GM19351 (cell line): ENCODE measurements at regions not wholly inside any gene's neighbourhood (a gene's known extent, or its start where the extent isn't known, plus 50 kb on each side); places are given as distances from the start of the nearest gene placed in this dataset.
"Not testable (repeated sequence)": the region's sequence is repeated elsewhere in the genome, so short reads cannot be mapped to it uniquely, and the experiment has no call there.

ENCODE experiments used
- ATAC-seq: cut with Tn5 transposase; IDR thresholded peaks from one replicate; pipeline ENCODE4 v1.9.1; 2021; ENCODE audit warnings: mild to moderate bottlenecking, moderate library complexity; ENCODE audit not compliant: unreplicated experiment

GRCh38 chr6:76856065-76856464 is 607.2 kb downstream of the HTR1B start:
- no peak for ATAC-seq

GRCh38 chr6:76852776-76853175 is 610.5 kb downstream of the HTR1B start:
- ATAC-seq, result no peak

GRCh38 chr6:76849274-76849970 is 613.9 kb downstream of the HTR1B start:
- ATAC-seq, result not testable (repeated sequence)

GRCh38 chr6:76843054-76843822 is 620.1 kb downstream of the HTR1B start:
- ATAC-seq, result no peak

- ATAC-seq, result no peak
Measured at GRCh38 chr6:76840865-76841264, 622.4 kb downstream of the HTR1B start.

- no peak for ATAC-seq
Measured at GRCh38 chr6:76840041-76840745, 623.1 kb downstream of the HTR1B start.

- no peak for ATAC-seq
Measured at GRCh38 chr6:76839505-76839904, 623.8 kb downstream of the HTR1B start.

GRCh38 chr6:76837564-76837963 is 625.7 kb downstream of the HTR1B start:
- ATAC-seq, result no peak

GRCh38 chr6:76835695-76836094 is 627.6 kb downstream of the HTR1B start:
- no peak for ATAC-seq

GRCh38 chr6:76835293-76835692 is 628.0 kb downstream of the HTR1B start:
- ATAC-seq, result no peak

GRCh38 chr6:76834399-76834798 is 628.9 kb downstream of the HTR1B start:
- ATAC-seq, result no peak

- no peak for ATAC-seq
Measured at GRCh38 chr6:76831299-76831698, 632.0 kb downstream of the HTR1B start.

GRCh38 chr6:76823578-76823977 is 639.7 kb downstream of the HTR1B start:
- not testable (repeated sequence) for ATAC-seq

- no peak for ATAC-seq
Measured at GRCh38 chr6:76818451-76818850, 644.8 kb downstream of the HTR1B start.

- no peak for ATAC-seq
Measured at GRCh38 chr6:76817429-76817828, 645.9 kb downstream of the HTR1B start.

- ATAC-seq, result no peak
Measured at GRCh38 chr6:76814496-76815458, 648.5 kb downstream of the HTR1B start.

GRCh38 chr6:76810286-76810685 is 653.0 kb downstream of the HTR1B start:
- no peak for ATAC-seq

GRCh38 chr6:76803038-76803580 is 660.2 kb downstream of the HTR1B start:
- no peak for ATAC-seq

- ATAC-seq, result no peak
Measured at GRCh38 chr6:76792394-76792793, 670.9 kb downstream of the HTR1B start.

GRCh38 chr6:76790881-76791280 is 672.4 kb downstream of the HTR1B start:
- ATAC-seq, result no peak
